ENCODE measurements at regions not wholly inside any gene's neighbourhood (a gene's known extent, or its start where the extent isn't known, plus 50 kb on each side); places are given as distances from the start of the nearest gene placed in this dataset.

DNA sequence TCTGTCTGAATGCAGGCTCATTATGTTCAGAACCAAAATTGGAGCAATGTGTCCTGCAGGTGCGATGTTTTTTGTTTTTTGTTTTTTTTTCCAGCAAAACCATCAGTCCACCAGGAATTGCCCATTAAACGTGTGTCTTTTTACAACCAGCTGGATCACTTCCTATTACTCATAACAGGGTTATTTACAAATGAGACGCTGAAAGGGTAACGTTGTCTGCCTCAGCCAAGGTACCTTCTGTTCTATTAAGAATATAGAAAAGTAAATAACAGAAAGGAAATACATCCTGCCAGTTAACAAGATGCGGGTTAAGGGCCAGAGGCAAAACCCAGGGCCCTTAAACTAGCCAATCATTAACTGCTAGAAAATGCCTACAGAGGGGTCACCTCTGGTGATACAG lies 590.4 kb downstream of the TBC1D4 start:
- no peaks in the 10 kb centered on the region for H4K20me1 ChIP-seq (ENCODE audit: insufficient read depth, low read length)
- DNase-seq: no peak
- Mint-ChIP-seq H3K27ac (no peak overlapping the region), H3K36me3 (no peaks in the 10 kb centered on the region), H3K27me3 (ENCODE audit: low read depth in 3 of 3) (peaks cover 0 to 2% (median 0%) of the 10 kb centered on the region in 3 donors), H3K4me3 (no peak overlapping the region), H3K4me1 (no peaks in the 10 kb centered on the region), H3K9me3 (peaks cover 0 to 4% (median 0%) of the 10 kb centered on the region in 7 donors)
- H3K9ac ChIP-seq (ENCODE audit: insufficient read depth, low read length, poor library complexity, severe bottlenecking): no peak overlapping the region
- no peaks in the 10 kb centered on the region for H3K9me3 ChIP-seq (replicated peaks in 1 of 2; ENCODE audit: control insufficient read depth in 1 of 2, insufficient read depth in 1 of 2, low read length in 2 of 2)
- no peak for TF ChIP-seq CTCF (IDR thresholded peaks at IDR 0.05)
- H3K36me3 ChIP-seq (replicated peaks in 1 of 2; ENCODE audit: control insufficient read depth in 1 of 2, insufficient read depth in 2 of 2, low read length in 2 of 2): no peaks in the 10 kb centered on the region
- no peaks in the 10 kb centered on the region for H3K27me3 ChIP-seq (ENCODE audit: control insufficient read depth in 2 of 2, insufficient read depth in 2 of 2, low read length in 2 of 2)
- H2AFZ ChIP-seq (ENCODE audit: insufficient read depth, low read depth, low read length, poor library complexity, severe bottlenecking): no peak overlapping the region
- no peaks in the 10 kb centered on the region for H3K4me1 ChIP-seq (ENCODE audit: control insufficient read depth in 1 of 2, insufficient read depth in 2 of 2, low read length in 2 of 2)
- H3K4me2 ChIP-seq (replicated peaks; ENCODE audit: extremely low read depth, low read length, poor library complexity, severe bottlenecking): no peak overlapping the region
- intact Hi-C loops (cut with micrococcal nuclease): no loop called here
- no peak overlapping the region for H3K4me3 ChIP-seq (replicated peaks in 1 of 3; ENCODE audit: low read depth in 2 of 3, low read length in 3 of 3)
- no peaks in the 10 kb centered on the region for H3K79me2 ChIP-seq (ENCODE audit: insufficient read depth, low read length)
- no peak overlapping the region for H3K27ac ChIP-seq (ENCODE audit: low read depth in 1 of 2, low read length in 2 of 2)
- no CpG with 5 or more reads among the region's 5 CpGs for WGBS (ENCODE audit: insufficient coverage)

DNA sequence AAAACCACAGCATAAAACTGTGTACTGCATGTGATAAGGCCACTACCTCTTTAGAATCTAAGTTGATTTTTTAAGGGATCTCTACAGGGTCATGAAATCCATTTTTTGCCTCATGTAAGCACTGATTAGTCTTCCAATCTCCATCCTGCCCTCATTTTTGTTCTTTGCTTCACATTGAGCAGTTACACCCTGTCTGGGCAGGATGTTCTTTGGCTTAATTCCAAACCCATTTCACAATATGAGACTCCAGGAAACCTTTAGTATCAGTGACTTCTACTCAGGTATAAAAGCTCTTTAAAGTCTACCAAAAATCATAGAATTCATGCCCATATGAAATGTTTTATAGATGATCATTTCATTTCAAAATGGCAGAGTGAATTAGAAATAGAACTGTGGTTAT lies 592.6 kb downstream of the TBC1D4 start:
- H3K27me3 ChIP-seq (ENCODE audit: control insufficient read depth in 2 of 2, insufficient read depth in 2 of 2, low read length in 2 of 2): no peaks in the 10 kb centered on the region
- peaks cover 0 to 5% (median 0%) of the 10 kb centered on the region in 7 donors for H3K9me3 Mint-ChIP-seq
- no peak overlapping the region for H2AFZ ChIP-seq (ENCODE audit: insufficient read depth, low read depth, low read length, poor library complexity, severe bottlenecking)
- no peak overlapping the region for H3K4me2 ChIP-seq (replicated peaks; ENCODE audit: extremely low read depth, low read length, poor library complexity, severe bottlenecking)
- no peak overlapping the region for H3K27ac Mint-ChIP-seq
- no peak for TF ChIP-seq CTCF (IDR thresholded peaks at IDR 0.05)
- H3K36me3 Mint-ChIP-seq: no peaks in the 10 kb centered on the region
- no peaks in the 10 kb centered on the region for H3K4me1 Mint-ChIP-seq
- H3K9me3 ChIP-seq (replicated peaks in 1 of 2; ENCODE audit: control insufficient read depth in 1 of 2, insufficient read depth in 1 of 2, low read length in 2 of 2): no peaks in the 10 kb centered on the region
- DNase-seq: no peak
- H3K4me3 Mint-ChIP-seq: no peak overlapping the region
- H3K36me3 ChIP-seq (replicated peaks in 1 of 2; ENCODE audit: control insufficient read depth in 1 of 2, insufficient read depth in 2 of 2, low read length in 2 of 2): no peaks in the 10 kb centered on the region
- no peak overlapping the region for H3K4me3 ChIP-seq (replicated peaks in 1 of 3; ENCODE audit: low read depth in 2 of 3, low read length in 3 of 3)
- H4K20me1 ChIP-seq (ENCODE audit: insufficient read depth, low read length): no peaks in the 10 kb centered on the region
- peaks cover 0 to 2% (median 0%) of the 10 kb centered on the region in 3 donors for H3K27me3 Mint-ChIP-seq (ENCODE audit: low read depth in 3 of 3)
- no peaks in the 10 kb centered on the region for H3K79me2 ChIP-seq (ENCODE audit: insufficient read depth, low read length)
- intact Hi-C loops (cut with micrococcal nuclease): no loop called here
- no peak overlapping the region for H3K27ac ChIP-seq (ENCODE audit: low read depth in 1 of 2, low read length in 2 of 2)
- H3K9ac ChIP-seq (ENCODE audit: insufficient read depth, low read length, poor library complexity, severe bottlenecking): no peak overlapping the region
- no peaks in the 10 kb centered on the region for H3K4me1 ChIP-seq (ENCODE audit: control insufficient read depth in 1 of 2, insufficient read depth in 2 of 2, low read length in 2 of 2)

Measured in CD14-positive monocyte (primary cell).